Forelimb muscle (tissue), 1 donor: ENCODE measurements at regions not wholly inside any gene's neighbourhood (a gene's known extent, or its start where the extent isn't known, plus 50 kb on each side); places are given as distances from the start of the nearest gene placed in this dataset.
"Not testable (repeated sequence)": the region's sequence is repeated elsewhere in the genome, so short reads cannot be mapped to it uniquely, and the experiment has no call there.

Experiments used
- DNase-seq: peaks from one replicate; pipeline ENCODE4 v3.0.0-alpha.2; 2013; ENCODE audit warnings: low read depth

DNA sequence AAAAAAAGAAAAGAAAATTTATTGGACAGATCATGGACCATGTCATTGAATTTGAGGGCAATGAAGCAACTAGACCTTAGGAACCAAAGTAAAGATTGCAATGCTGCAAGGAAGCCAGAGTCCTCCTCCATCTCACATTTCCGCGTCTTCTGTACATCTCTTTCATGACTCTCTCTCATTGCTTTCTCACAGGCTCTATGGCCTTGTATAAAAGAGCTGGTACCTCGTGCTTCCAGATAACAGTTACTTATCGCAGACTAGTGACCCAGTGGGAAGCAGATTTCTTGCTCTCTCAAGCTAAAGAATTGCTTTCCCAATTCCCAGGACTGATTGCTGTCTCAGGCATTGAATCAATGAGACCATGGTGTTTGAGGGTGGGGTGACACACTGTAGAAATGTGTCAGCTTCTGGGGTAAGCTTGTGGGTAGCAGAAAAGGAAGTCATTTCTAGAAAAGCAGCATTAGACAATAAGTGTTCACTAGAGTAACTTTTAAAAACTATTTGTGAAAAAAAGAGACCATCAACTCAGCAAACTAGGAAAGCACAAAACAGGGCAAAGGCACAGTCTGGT lies 635.3 kb downstream of the UTRN start:
- no peak for DNase-seq

- no peak for DNase-seq
Measured at GRCh38 chr6:144921206-144921975, 636.3 kb downstream of the UTRN start.

GRCh38 chr6:144922120-144922722 lies 637.1 kb downstream of the UTRN start:
- DNase-seq = no peak

GRCh38 chr6:144922771-144923490 lies 637.8 kb downstream of the UTRN start:
- DNase-seq = not testable (repeated sequence)

- not testable (repeated sequence) for DNase-seq
Measured at GRCh38 chr6:144923491-144923787, 638.3 kb downstream of the UTRN start.

DNA sequence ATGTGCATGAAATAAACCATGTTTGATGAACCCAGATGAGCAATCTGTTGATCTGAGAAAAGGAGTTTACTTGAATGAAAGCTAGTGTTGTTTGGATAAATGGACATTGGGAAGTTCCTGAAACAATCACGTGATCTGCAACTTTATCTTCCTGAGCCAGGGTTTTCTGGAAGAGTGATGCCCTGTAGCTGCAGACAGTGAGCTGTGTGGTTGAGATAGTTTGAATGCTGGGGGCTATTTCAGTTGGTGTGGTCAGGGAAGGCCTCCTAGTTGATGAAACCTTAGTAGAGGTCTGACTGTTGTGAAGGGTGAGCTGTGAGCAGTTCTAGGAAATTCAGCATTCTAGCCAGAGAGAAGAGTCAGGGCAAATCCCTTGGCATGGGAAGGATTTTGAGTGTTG lies 643.7 kb downstream of the UTRN start:
- DNase-seq = no peak

- DNase-seq = no peak
Measured at GRCh38 chr6:144929262-144929661, 644.1 kb downstream of the UTRN start.

GRCh38 chr6:144931172-144932035 lies 646.3 kb downstream of the UTRN start:
- no peak for DNase-seq

- no peak for DNase-seq
Measured at GRCh38 chr6:144932621-144933020, 647.5 kb downstream of the UTRN start.

- DNase-seq = no peak
Measured at GRCh38 chr6:144935181-144935580, 650.0 kb downstream of the UTRN start.

GRCh38 chr6:144935661-144936060 lies 650.5 kb downstream of the UTRN start:
- no peak for DNase-seq

- DNase-seq = no peak
Measured at GRCh38 chr6:144936764-144937163, 651.6 kb downstream of the UTRN start.

DNA sequence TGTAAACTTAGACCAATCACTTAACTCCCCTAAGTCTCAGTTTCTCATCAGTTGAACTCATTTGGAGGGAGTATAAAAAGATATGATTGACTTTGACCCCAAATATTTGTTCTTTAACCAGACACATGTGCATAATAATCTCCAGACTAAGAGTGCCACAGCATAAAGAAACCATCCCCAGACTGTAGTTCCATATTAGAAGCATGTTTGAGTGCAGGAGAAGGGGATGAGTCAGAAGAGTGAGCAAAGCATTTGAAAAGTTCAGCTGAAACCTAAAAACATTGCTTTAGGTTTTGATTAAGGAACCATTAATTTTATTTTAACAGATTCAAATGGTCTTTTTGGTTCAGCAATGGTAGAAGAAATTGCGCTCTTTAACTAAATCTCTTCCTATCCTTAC lies 654.8 kb downstream of the UTRN start:
- no peak for DNase-seq

DNA sequence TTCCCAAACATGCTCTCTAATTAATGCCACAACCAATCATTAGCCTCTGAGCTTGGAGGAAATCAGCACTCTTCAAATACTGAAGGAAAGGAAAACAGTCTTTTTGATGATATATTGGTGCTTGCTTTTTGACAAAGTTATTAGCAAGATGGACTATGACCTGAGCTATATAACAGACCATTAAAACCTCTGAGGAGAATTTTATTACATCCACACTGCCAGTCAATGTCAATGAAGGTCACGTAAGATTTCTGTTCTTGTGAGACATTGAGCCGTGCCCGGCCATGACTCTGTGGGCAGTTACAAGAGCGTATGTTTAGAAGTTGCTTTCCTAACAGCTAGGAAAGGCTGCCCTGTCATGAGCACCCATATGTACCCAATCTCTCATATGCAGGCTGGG lies 659.0 kb downstream of the UTRN start:
- DNase-seq = no peak

- DNase-seq = no peak
Measured at GRCh38 chr6:144947398-144947976, 662.4 kb downstream of the UTRN start.

DNA sequence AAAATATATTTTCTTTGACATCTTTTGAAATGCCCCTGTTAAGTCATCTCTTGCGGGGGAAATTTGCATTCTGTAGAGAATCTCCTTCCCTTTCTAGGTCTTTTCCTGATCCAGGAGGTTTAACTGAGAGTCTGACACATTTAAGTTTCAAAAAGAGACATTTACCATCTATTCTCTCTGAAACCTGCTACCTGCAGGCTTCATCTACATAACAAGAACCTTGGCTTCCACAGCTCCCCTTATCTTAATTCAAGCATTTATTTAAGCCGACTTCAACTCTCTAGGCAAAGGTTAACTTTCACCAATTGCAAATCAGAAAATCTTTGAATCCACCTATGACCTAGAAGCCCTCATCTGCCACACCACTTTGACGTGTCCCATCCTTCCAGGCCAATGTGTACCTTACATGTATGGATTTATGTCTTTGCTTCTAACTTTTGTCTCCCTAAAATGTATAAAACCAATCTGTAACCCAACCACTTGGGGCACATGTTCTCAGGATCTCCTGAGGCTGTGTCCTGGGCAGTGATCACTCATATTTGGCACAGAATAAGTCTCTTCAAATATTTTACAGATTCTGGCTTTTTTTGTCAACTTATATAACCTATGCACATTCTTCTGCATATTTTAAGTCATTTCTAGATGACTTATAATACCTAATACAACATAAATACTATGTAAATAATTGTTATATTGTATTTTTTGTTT lies 666.7 kb downstream of the UTRN start:
- DNase-seq = no peak

- no peak for DNase-seq
Measured at GRCh38 chr6:144952456-144953240, 667.5 kb downstream of the UTRN start.

- no peak for DNase-seq
Measured at GRCh38 chr6:144953552-144954240, 668.6 kb downstream of the UTRN start.

DNA sequence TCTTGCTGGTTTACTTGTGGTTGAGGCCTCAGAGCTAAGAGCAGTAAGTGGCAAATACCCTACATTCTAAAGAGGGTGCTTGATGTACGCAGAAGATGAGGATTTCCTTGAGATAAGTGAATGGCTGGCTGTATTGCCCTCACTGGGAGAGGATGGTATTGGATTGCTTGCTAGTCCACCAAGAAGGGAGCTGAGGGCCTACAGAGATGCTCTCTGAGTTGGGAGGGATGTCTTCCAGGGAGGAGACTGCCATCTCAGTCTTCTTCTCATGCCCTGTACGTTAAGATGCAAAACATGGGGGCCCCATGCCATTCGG lies 669.1 kb downstream of the UTRN start:
- DNase-seq = no peak

DNA sequence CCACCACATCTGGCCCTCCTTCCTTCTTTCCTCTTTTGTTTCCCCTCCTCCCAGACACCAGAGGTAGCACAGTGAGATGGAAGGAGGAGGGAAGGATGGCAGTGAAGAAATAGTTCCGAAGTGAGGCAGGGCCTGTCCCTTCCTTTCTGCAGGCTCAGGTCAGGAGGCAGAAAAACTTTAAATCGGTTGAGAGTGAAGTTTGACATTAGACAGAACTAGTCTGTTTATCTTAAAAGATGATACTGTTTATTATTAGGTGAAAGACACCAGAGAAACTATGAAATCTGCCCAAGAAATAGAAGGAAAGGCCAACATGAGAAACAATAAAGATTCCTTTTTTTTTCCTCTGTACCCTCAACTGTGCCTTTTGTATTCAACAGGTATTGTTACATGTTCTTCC lies 670.3 kb downstream of the UTRN start:
- DNase-seq = no peak
